GM18507 (cell line): ENCODE measurements at regions not wholly inside any gene's neighbourhood (a gene's known extent, or its start where the extent isn't known, plus 50 kb on each side); places are given as distances from the start of the nearest gene placed in this dataset.
A peak's percentile ranks its signal among the peaks of the same experiment; 100 is the strongest.

Source experiments
- DNase-seq: peaks from one replicate; pipeline ENCODE4 v3.0.0; 2011; ENCODE audit warnings: low read depth; ENCODE audit not compliant: insufficient read length; ENCODE audit errors: extremely low spot score
- FAIRE-seq: peaks from 2 replicates; lab custom pipeline; 2011; peaks lifted over from hg19 to GRCh38; lab: Jason Lieb, UNC

- FAIRE-seq (no peak), DNase-seq (no peak)
Measured at GRCh38 chr17:34116306-34116705, 138.8 kb upstream of the CCL2 start.

GRCh38 chr17:34117332-34117731 lies 137.8 kb upstream of the CCL2 start:
- FAIRE-seq (no peak), DNase-seq (no peak)

GRCh38 chr17:34117811-34118210 lies 137.3 kb upstream of the CCL2 start:
- no peak for FAIRE-seq

GRCh38 chr17:34118564-34118963 lies 136.5 kb upstream of the CCL2 start:
- FAIRE-seq (no peak), DNase-seq (no peak)

More at GRCh38 chr17:34117811-34118210, 137.3 kb upstream of the CCL2 start:
- DNase-seq = no peak

- FAIRE-seq = no peak
- no peak for DNase-seq
Measured at GRCh38 chr17:34121311-34121710, 133.8 kb upstream of the CCL2 start.

GRCh38 chr17:34122515-34122914 lies 132.6 kb upstream of the CCL2 start:
- FAIRE-seq = no peak
- no peak for DNase-seq

- DNase-seq = no peak
- no peak for FAIRE-seq
Measured at GRCh38 chr17:34125010-34125409, 130.1 kb upstream of the CCL2 start.

GRCh38 chr17:34125921-34126320 lies 129.2 kb upstream of the CCL2 start:
- DNase-seq = no peak
- FAIRE-seq = no peak

- FAIRE-seq = no peak
- no peak for DNase-seq
Measured at GRCh38 chr17:34126496-34126895, 128.6 kb upstream of the CCL2 start.

GRCh38 chr17:34126965-34127364 lies 128.1 kb upstream of the CCL2 start:
- FAIRE-seq = no peak
- DNase-seq = no peak

- FAIRE-seq (no peak), DNase-seq (no peak)
Measured at GRCh38 chr17:34130544-34130943, 124.5 kb upstream of the CCL2 start.

- no peak for DNase-seq
- no peak for FAIRE-seq
Measured at GRCh38 chr17:34131386-34131785, 123.7 kb upstream of the CCL2 start.

- no peak for FAIRE-seq
- no peak for DNase-seq
Measured at GRCh38 chr17:34133350-34133749, 121.7 kb upstream of the CCL2 start.

- FAIRE-seq = no peak
- DNase-seq = no peak
Measured at GRCh38 chr17:34135841-34136240, 119.2 kb upstream of the CCL2 start.

- DNase-seq (no peak), FAIRE-seq (no peak)
Measured at GRCh38 chr17:34140006-34140405, 115.1 kb upstream of the CCL2 start.

GRCh38 chr17:34141590-34141989 lies 113.5 kb upstream of the CCL2 start:
- DNase-seq (no peak), FAIRE-seq (no peak)

GRCh38 chr17:34143430-34143829 lies 111.7 kb upstream of the CCL2 start:
- DNase-seq (no peak), FAIRE-seq (no peak)

GRCh38 chr17:34146440-34147043 lies 108.5 kb upstream of the CCL2 start:
- peak; percentile 26 for DNase-seq
- peak; percentile 79 for FAIRE-seq

- DNase-seq (no peak), FAIRE-seq (no peak)
Measured at GRCh38 chr17:34151102-34151501, 104.0 kb upstream of the CCL2 start.

GRCh38 chr17:34153991-34154390 lies 101.1 kb upstream of the CCL2 start:
- no peak for FAIRE-seq
- no peak for DNase-seq

GRCh38 chr17:34154961-34155730 lies 99.9 kb upstream of the CCL2 start:
- FAIRE-seq (no peak), DNase-seq (no peak)
